ENCODE measurements at regions not wholly inside any gene's neighbourhood (a gene's known extent, or its start where the extent isn't known, plus 50 kb on each side); places are given as distances from the start of the nearest gene placed in this dataset.

- TF ChIP-seq YY1 (IDR thresholded peaks at IDR 0.05; ENCODE audit: low read depth) = no peak
- TF ChIP-seq, protein P1, sequence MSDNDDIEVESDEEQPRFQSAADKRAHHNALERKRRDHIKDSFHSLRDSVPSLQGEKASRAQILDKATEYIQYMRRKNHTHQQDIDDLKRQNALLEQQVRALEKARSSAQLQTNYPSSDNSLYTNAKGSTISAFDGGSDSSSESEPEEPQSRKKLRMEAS (IDR thresholded peaks at IDR 0.05) = no peak
- TF ChIP-seq EGR1 (IDR thresholded peaks at IDR 0.05) = no peak
- no peak for TF ChIP-seq CEBPB (IDR thresholded peaks at IDR 0.05)
- no peak for TF ChIP-seq TAF1 (IDR thresholded peaks at IDR 0.05; ENCODE audit: low read depth)
- TF ChIP-seq FOXM1 (IDR thresholded peaks at IDR 0.05; ENCODE audit: borderline replicate concordance, low read depth) = no peak
Observed at GRCh38 chr2:8290771-8291352, 391.0 kb upstream of the ID2 start.
